HL-60 (cell line): ENCODE measurements at regions not wholly inside any gene's neighbourhood (a gene's known extent, or its start where the extent isn't known, plus 50 kb on each side); places are given as distances from the start of the nearest gene placed in this dataset.

Experiments
- CTCF ChIP-seq: IDR thresholded peaks from one replicate; pipeline ENCODE4 v1.5.1; 2011; ENCODE audit warnings: low read length, control low read depth, inconsistent platforms; ENCODE audit not compliant: insufficient read depth
- GABPA ChIP-seq: IDR thresholded peaks from 2 replicates; pipeline ENCODE4 v1.6.1; 2012; ENCODE audit warnings: low read depth
- POLR2AphosphoS5 ChIP-seq: IDR thresholded peaks from 2 replicates; pipeline ENCODE4 v1.6.1; 2012; ENCODE audit warnings: low read depth
- REST ChIP-seq: IDR thresholded peaks from 2 replicates; pipeline ENCODE4 v1.6.1; 2012; ENCODE audit warnings: low read depth; ENCODE audit not compliant: insufficient replicate concordance
- SPI1 ChIP-seq: IDR thresholded peaks from 2 replicates; pipeline ENCODE4 v1.6.1; 2012; ENCODE audit warnings: low read depth, mild to moderate bottlenecking, borderline replicate concordance

- TF ChIP-seq SPI1 (no peak), POLR2AphosphoS5 (no peak), CTCF (no peak), REST (no peak), GABPA (no peak)
Observed at GRCh38 chr1:222250376-222250775, 297.5 kb downstream of the HHIPL2 start.
